Naive B cell (primary cell): ENCODE measurements at regions not wholly inside any gene's neighbourhood (a gene's known extent, or its start where the extent isn't known, plus 50 kb on each side); places are given as distances from the start of the nearest gene placed in this dataset.

Source experiments
- ATAC-seq, 2 donors: fragments of 150-1000 bp; cut with Tn5 transposase; 2 replicates each; pipeline ENCODE4 v1.10.0; 2021; ENCODE audit warnings: low read depth in 2 of 2, mild to moderate bottlenecking in 2 of 2, moderate library complexity in 2 of 2
- DNase-seq: peaks from one replicate; pipeline ENCODE4 v3.0.0; 2022
- H3K27ac Mint-ChIP-seq, 6 donors: one replicate each; pipeline ENCODE4 v1.8.0; 2020 to 2022; ENCODE audit warnings: mild to moderate bottlenecking in 6 of 6, mixed read lengths in 6 of 6, moderate library complexity in 5 of 6, inconsistent platforms in 2 of 6
- H3K27me3 Mint-ChIP-seq, 3 donors: one replicate each; pipeline ENCODE4 v1.8.0; 2021 to 2022; ENCODE audit warnings: mixed read lengths in 3 of 3, mild to moderate bottlenecking in 1 of 3
- H3K36me3 Mint-ChIP-seq, 2 donors: one replicate each; pipeline ENCODE4 v1.8.0; 2020 to 2022; ENCODE audit warnings: mixed read lengths in 2 of 2, inconsistent platforms in 1 of 2, mild to moderate bottlenecking in 1 of 2
- H3K4me1 Mint-ChIP-seq, 3 donors: one replicate each; pipeline ENCODE4 v1.8.0; 2020 to 2022; ENCODE audit warnings: mixed read lengths in 3 of 3, inconsistent platforms in 1 of 3, mild to moderate bottlenecking in 1 of 3, moderate library complexity in 1 of 3
- H3K4me3 Mint-ChIP-seq, 8 donors: one replicate each; pipeline ENCODE4 v1.8.0; 2020 to 2022; ENCODE audit warnings: mild to moderate bottlenecking in 8 of 8, mixed read lengths in 8 of 8, moderate library complexity in 8 of 8, inconsistent platforms in 2 of 8
- H3K9me3 Mint-ChIP-seq, 7 donors: one replicate each; pipeline ENCODE4 v1.8.0; 2020 to 2022; ENCODE audit warnings: mixed read lengths in 7 of 7, mild to moderate bottlenecking in 5 of 7, inconsistent platforms in 2 of 7, moderate library complexity in 1 of 7

DNA sequence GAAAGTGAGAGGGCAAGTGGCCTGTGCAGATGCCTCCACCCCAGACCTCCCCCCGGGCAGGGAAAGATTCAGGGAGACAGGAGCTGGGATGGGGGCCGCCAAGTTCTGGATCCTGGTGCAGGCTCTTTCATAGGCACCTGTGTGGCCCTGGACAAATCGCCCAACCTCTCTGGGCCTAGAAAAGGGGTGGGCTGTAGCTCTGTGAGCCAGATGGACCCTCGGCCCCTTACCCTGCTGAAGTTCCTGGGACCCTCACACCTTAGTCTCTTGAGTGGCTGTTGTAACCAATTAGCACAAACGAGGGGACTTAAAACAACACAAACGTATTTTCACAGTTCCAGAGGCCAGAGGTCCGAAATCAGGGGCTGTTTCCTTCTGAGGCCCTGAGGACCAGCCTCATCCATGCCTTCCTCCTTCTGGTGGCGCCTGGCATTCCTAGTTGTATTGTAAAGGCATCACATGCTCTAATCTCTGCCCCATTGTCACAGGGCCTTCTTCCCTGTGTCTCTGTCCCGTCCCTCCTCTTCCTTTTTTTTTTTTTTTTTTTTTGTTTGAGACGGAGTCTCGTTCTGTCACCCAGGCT lies 352.6 kb downstream of the SEC14L1 start:
- no peaks in the 10 kb centered on the region for H3K36me3 Mint-ChIP-seq
- DNase-seq: no peak
- no peaks in the 10 kb centered on the region for H3K27me3 Mint-ChIP-seq
- no peaks in the 10 kb centered on the region for H3K9me3 Mint-ChIP-seq
- H3K4me3 Mint-ChIP-seq: peak overlapping the region in 2 of 8 donors; percentile 12 to 71
- ATAC-seq: no peak
- H3K27ac Mint-ChIP-seq: peak overlapping the region in 5 of 6 donors; percentile 47 to 94 (median 82)
- peaks cover 15 to 35% (median 35%) of the 10 kb centered on the region in 3 donors for H3K4me1 Mint-ChIP-seq

DNA sequence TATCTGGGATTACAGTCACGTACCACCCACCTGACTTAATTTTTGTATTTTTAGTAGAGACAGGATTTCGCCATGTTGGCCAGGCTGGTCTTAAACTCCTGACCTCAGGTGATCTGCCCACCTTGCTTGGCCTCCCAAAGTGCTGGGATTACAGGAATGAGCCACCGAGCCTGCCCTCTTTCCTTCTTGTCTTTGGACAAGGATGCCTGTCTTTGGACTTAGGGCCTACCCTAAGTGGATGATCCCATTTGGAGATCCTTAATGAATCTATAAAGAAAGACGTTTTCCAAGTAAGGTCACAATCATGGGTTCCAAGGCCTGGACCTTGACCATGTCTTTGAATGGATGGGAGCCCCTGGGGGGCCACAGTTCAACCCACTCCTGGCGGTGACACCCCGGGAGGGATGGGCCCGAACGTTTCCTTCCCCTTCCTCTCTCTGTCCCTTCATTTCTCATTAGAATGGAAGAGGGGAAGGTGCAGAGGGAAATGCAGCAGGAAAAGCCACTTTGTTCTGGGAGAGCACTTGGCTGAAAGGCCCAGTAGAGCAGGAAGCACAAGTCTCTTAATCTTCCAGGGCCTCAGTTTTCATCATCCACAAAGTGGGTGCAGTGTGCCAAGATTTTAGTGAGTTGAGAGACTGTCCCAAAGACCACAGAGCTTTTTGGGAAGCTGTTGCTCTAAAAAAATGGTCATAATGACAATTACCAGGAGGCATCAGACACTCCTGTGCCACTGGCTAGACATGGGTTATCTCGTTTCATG lies 353.3 kb downstream of the SEC14L1 start:
- Mint-ChIP-seq H3K36me3 (peaks cover 0 to 2% of the 10 kb centered on the region in 2 donors), H3K27ac (peak overlapping the region in 4 of 6 donors; percentile 82 to 94 (median 86)), H3K27me3 (no peaks in the 10 kb centered on the region), H3K4me3 (peak overlapping the region in 1 of 8 donors; percentile 71), H3K4me1 (peaks cover 15 to 36% (median 35%) of the 10 kb centered on the region in 3 donors), H3K9me3 (no peaks in the 10 kb centered on the region)
- no peak for DNase-seq
- ATAC-seq: no peak

DNA sequence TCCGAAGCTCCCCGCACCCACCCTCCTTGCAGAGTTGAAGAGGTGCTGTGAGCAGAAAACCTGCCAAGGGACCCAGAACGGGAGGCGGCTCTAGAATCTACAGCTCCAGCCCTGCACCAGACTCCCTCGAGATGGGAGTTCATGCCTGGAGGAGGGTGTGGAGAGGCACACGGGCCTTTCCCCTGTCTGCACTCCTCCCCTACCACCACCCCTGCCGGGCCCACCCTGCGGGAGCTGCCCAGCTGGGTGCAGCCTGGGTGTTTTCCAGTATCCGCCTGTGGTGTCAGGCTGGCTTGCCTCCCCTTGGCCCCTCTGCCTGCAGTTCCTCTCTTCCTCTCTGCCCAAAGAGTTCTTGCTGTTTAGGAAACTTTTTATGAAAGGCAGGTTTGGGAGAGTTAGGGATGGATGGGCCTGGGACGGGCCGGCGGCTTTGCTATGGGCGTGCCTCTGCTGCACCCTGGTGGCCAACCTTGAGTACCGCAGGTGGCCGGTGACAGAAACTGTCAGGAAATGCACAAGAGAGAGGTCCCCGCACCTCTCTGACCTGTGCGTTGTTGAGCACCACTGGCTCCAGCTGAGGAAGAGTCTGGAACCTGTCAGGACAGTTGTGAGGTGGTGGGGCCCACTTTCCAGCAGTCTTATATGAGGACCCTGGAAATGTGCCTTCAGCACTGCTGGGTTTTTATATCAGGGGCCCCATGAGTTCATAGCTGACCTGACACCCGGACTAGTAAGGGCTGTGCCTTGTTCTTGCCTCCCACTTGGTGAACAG lies 354.1 kb downstream of the SEC14L1 start:
- Mint-ChIP-seq H3K4me3 (peak overlapping the region in 3 of 8 donors; percentile 7 to 32 (median 10)), H3K36me3 (peaks cover 0 to 9% of the 10 kb centered on the region in 2 donors), H3K27me3 (no peaks in the 10 kb centered on the region), H3K9me3 (no peaks in the 10 kb centered on the region), H3K4me1 (peaks cover 15 to 41% (median 35%) of the 10 kb centered on the region in 3 donors), H3K27ac (peak overlapping the region; percentile 30 to 94 (median 86))
- DNase-seq: peak; percentile 65
- ATAC-seq: peak; percentile 57 to 58

DNA sequence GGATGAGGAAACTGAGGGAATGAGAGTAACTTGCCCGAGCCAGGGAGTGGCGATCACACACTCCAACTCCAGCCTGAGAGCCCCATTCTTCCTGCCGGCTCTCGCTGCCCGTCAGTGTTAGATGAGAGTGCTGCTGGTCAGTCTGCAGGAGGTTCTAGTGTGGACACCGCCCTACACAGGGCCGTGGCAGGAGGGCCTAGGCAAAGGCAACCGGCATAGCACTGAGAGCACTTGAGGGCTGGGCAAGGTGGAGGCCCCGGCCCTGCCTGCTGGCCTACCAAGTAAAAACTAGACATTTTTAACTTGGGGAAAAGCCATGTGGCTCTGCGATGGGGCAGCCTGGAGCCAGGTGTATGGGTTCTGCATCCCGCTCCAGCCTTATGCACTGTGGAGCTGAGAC lies 354.8 kb downstream of the SEC14L1 start:
- no peak for ATAC-seq
- DNase-seq: no peak
- H3K9me3 Mint-ChIP-seq: no peaks in the 10 kb centered on the region
- peaks cover 0 to 9% of the 10 kb centered on the region in 2 donors for H3K36me3 Mint-ChIP-seq
- peaks cover 15 to 37% (median 35%) of the 10 kb centered on the region in 3 donors for H3K4me1 Mint-ChIP-seq
- peak overlapping the region in 4 of 6 donors; percentile 83 to 94 (median 91) for H3K27ac Mint-ChIP-seq
- no peaks in the 10 kb centered on the region for H3K27me3 Mint-ChIP-seq
- H3K4me3 Mint-ChIP-seq: no peak overlapping the region

DNA sequence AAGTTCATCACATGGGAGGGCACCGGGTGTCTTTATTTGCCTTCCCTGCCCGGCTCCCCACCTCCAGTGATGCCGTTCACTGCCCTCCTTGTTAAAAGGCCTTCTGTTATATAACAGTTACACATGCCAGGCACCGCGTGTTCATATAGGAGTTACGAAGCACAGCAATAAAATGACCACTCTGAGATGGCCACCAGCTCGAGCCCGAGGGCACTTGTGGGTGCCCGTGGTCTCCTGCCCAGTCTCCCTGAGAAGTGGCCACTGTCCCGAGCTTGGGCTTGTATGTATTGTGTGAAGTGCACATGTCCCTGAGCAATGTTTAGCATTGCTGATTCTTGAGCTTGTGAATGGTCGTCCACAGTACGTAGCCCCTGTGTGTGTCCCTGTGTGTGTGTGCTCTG lies 355.6 kb downstream of the SEC14L1 start:
- peak overlapping the region in 2 of 6 donors; percentile 80 to 92 for H3K27ac Mint-ChIP-seq
- no peak for DNase-seq

DNA sequence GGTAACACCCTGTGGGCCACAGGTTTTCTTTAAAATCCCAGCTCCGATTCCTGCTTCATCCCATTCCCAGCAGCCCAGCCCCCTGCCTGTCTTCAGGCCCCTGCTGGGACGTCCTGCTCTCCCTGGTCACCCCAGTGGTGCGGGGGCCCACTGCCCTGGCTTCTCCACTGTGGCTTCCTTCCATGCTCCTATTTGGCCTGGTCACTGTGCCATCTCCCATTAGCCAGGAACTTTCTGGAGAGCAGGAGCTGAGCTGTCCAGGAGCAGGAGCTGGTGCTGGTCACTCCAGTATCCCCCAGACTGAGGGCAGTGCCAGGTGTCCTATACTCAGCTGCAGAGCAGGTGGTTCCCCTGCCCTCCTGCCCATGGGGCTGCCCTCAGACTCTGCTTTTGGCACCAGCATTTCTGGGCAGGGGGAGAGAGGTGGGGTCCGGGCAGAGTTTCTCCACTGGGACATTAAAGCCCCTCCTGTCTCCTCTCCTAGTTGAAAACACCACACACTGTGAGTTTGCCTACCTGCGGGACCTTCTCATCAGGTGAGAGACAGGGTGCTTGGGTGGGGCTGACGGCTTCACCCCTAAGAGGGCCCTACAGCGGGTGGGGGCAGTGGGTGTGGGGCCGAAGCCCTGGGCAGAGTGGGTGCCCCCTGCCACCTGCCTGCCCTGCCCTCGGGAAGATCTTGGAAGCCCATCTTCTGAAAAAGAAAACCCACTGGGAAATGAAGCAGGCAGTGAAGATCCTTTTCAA lies 356.2 kb downstream of the SEC14L1 start:
- Mint-ChIP-seq H3K27ac (no peak overlapping the region), H3K36me3 (peaks cover 4 to 14% of the 10 kb centered on the region in 2 donors), H3K4me3 (no peak overlapping the region), H3K27me3 (no peaks in the 10 kb centered on the region), H3K4me1 (peaks cover 16 to 40% (median 32%) of the 10 kb centered on the region in 3 donors), H3K9me3 (no peaks in the 10 kb centered on the region)
- DNase-seq: no peak
- ATAC-seq: no peak

More for the DNA sequence above, 355.6 kb downstream of the SEC14L1 start:
- Mint-ChIP-seq H3K36me3 (peaks cover 4 to 9% of the 10 kb centered on the region in 2 donors), H3K9me3 (no peaks in the 10 kb centered on the region), H3K4me1 (peaks cover 15 to 41% (median 34%) of the 10 kb centered on the region in 3 donors), H3K27me3 (no peaks in the 10 kb centered on the region), H3K4me3 (no peak overlapping the region)
- ATAC-seq: no peak

DNA sequence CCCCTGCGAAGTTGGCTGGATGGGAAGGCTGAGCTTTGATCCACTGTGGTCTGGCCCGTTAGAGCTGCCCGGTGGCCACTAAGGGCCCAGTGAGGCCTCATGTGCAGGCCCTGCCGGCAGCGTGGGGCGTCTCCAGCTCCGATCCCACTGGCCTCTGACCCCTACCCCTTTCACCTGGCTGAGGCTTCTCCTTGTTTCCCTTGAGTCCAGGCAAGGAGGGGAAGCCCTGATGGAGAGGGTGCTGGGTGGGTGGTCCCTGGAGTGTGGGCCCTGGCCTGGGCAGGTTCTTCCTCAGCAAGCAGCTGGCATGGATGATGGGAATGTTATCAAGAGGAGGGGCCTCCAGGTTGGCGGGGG lies 356.8 kb downstream of the SEC14L1 start:
- Mint-ChIP-seq H3K9me3 (no peaks in the 10 kb centered on the region), H3K4me1 (peaks cover 13 to 36% (median 26%) of the 10 kb centered on the region in 3 donors), H3K4me3 (no peak overlapping the region), H3K36me3 (peaks cover 4 to 15% of the 10 kb centered on the region in 2 donors), H3K27me3 (no peaks in the 10 kb centered on the region), H3K27ac (no peak overlapping the region)
- DNase-seq: no peak
- no peak for ATAC-seq

DNA sequence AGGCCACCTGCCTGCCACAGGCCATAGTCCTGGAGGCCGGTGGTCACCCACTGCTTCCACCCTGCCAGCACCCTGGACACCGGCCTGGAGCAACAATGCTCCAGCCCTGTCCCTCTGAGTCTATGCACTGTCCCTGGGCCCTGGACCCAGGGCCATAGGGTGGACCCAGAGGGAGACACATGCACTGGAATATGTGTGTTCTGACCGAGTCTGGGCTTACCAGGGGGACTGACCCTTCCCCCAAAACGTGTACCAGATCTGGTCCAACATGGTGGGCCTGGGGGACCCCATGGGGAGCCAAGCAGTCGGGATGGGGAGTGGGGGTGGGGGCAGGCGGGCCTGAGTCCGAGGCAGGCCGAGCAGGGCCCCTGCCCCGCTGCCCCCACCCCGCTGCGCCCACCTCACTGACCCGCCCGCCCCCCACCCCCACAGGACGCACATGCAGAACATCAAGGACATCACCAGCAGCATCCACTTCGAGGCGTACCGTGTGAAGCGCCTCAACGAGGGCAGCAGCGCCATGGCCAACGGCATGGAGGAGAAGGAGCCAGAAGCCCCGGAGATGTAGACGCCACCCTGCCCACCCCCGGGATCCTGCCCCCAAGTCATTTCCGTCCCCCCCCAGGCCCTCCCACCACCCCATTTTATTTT lies 357.4 kb downstream of the SEC14L1 start:
- peak overlapping the region in 1 of 8 donors; percentile 6 for H3K4me3 Mint-ChIP-seq
- DNase-seq (no peak), ATAC-seq (no peak)
- H3K36me3 Mint-ChIP-seq: peaks cover 4 to 15% of the 10 kb centered on the region in 2 donors
- peak overlapping the region in 1 of 6 donors; percentile 91 for H3K27ac Mint-ChIP-seq
- H3K27me3 Mint-ChIP-seq: no peaks in the 10 kb centered on the region
- H3K4me1 Mint-ChIP-seq: peaks cover 13 to 31% (median 21%) of the 10 kb centered on the region in 3 donors
- H3K9me3 Mint-ChIP-seq: no peaks in the 10 kb centered on the region

DNA sequence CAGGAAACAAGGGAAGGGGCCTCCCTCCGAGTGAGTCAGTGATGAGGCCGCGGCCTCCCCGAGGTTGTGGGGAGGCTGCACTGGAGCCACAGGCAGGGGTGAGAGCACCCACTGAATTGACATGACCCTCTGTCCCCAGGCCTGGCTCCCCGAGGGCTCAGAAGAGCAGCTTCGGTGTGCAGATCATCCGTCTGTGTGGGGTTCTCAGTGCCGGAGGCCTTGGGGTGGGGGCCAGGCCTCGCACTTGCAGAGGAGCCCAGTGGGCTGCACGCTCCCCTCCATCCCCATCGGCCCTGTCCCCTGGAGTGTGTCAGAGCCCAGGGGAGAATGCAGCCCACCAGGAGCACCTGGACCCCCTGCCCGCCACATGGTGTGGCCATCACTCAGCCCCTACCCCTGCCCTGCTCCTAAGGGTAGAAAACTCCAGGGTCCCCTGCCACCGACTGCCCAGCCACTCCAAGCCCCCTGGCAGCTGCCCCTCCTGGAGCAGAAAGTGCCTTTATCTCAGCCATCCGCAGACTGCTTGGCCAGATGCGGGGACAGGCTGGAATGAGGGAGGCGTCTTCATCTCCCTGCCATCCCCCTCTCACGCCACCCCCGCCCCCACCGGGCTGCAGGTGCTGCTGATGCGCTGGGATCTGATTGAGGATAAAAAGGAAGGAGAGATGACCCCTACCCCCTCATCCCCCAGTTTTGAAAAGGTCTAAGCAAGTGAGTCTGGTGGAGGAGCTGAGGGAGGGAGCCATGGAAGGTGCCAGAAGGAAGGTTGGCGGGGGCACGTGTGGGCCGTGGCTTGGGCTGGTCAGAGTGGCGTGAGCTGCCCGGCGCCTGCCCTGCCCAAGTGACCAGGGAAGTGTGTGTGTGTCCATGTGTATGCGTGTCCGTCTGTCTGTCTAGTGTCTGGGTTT lies 358.3 kb downstream of the SEC14L1 start:
- Mint-ChIP-seq H3K27ac (peak overlapping the region in 2 of 6 donors; percentile 70 to 89), H3K4me3 (no peak overlapping the region), H3K27me3 (no peaks in the 10 kb centered on the region), H3K9me3 (no peaks in the 10 kb centered on the region), H3K36me3 (peaks cover 4 to 15% of the 10 kb centered on the region in 2 donors), H3K4me1 (peaks cover 11 to 22% (median 16%) of the 10 kb centered on the region in 3 donors)
- ATAC-seq: no peak
- no peak for DNase-seq

DNA sequence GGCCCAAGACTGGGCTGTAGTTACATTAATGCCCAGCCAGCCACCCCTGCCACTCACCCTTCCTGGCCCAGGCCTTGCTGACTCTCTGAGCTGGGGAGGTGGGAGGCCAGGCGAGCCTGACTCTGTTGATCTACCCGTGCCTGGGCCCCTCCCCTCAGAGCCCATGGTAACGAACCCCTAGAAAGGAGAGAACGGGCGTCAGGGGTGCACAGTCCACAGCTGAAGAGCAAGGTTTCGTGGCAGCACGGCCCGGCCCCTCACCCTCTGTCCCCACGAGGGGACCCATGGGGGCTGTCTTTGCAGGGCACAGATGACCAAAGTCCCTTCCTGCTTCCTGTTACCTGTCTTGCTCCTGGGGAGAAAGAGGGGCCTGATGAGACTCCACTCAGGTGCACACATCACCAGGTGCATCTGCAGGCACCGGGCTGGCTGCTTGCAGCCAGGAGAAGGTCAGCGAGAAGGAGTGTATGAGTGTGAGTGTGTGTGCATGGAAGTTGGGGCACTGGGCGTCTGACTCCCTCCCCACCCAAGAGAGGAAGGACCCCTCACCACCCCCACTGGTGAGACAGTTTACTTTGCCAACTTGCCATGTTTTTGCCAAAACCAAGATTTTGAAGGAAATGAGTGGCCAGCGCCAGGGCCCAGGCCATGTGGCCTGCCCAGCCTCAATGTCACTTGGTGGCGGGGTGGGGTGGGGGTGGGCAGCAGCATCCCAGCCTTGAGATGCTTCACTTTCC lies 359.1 kb downstream of the SEC14L1 start:
- H3K36me3 Mint-ChIP-seq: peaks cover 4 to 15% of the 10 kb centered on the region in 2 donors
- no peak for DNase-seq
- H3K4me3 Mint-ChIP-seq: no peak overlapping the region
- H3K27ac Mint-ChIP-seq: peak overlapping the region in 2 of 6 donors; percentile 67 to 70
- H3K4me1 Mint-ChIP-seq: peaks cover 7 to 16% (median 11%) of the 10 kb centered on the region in 3 donors
- H3K9me3 Mint-ChIP-seq: no peaks in the 10 kb centered on the region
- H3K27me3 Mint-ChIP-seq: no peaks in the 10 kb centered on the region
- ATAC-seq: no peak

DNA sequence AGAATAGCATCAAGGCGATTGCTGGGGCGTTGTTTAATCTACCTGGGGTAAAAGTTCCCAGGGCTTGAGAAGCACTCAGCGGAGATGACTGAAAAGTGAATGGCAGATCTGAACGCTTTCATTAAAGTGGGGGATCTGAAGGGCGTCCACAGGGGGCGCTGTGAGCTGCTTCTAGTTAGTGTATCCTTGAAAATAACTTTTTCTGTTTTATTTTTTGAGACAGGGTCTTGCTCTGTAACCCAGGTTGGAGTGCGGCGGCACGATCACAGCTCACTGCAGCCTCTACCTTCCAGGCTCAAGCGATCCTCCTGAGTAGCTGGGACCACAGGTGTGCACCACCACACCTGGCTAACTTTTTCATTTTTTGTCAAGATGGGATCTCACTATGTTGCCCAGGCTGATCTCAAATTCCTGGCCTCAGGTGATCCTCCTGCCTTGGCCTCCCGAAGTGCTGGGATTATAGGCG lies 360.4 kb downstream of the SEC14L1 start:
- H3K4me1 Mint-ChIP-seq: peaks cover 3 to 10% (median 7%) of the 10 kb centered on the region in 3 donors
- H3K4me3 Mint-ChIP-seq: no peak overlapping the region
- ATAC-seq: no peak

More for the DNA sequence above, 360.4 kb downstream of the SEC14L1 start:
- H3K36me3 Mint-ChIP-seq: peaks cover 4 to 15% of the 10 kb centered on the region in 2 donors
- DNase-seq: no peak
- H3K27me3 Mint-ChIP-seq: no peaks in the 10 kb centered on the region
- H3K9me3 Mint-ChIP-seq: no peaks in the 10 kb centered on the region
- H3K27ac Mint-ChIP-seq: peak overlapping the region in 1 of 6 donors; percentile 69
